Natural killer cell treated with Interleukin-12 subunit alpha and Interleukin-12 subunit beta and Interleukin-15 and Interleukin-18, amount 100 ng/mL, for 72 hours (primary cell): ENCODE measurements at regions not wholly inside any gene's neighbourhood (a gene's known extent, or its start where the extent isn't known, plus 50 kb on each side); places are given as distances from the start of the nearest gene placed in this dataset.
"Not testable (repeated sequence)": the region's sequence is repeated elsewhere in the genome, so short reads cannot be mapped to it uniquely, and the experiment has no call there.

Experiments used
- ATAC-seq, 2 donors: fragments of 150-1000 bp; cut with Tn5 transposase in 1 of 2; sonication (Bioruptor Pico), chemical (Tn5 transposase) in 1 of 2; 2 replicates each; pipeline ENCODE4 v1.10.0; 2021
- DNase-seq: peaks from one replicate; pipeline ENCODE4 v3.0.0; 2022; ENCODE audit warnings: low spot score
- H3K27ac Mint-ChIP-seq, 2 donors: 1 replicate in 1 of 2; 2 replicates in 1 of 2; pipeline ENCODE4 v1.8.0; 2022; ENCODE audit warnings: mixed read lengths in 2 of 2, mild to moderate bottlenecking in 1 of 2, moderate library complexity in 1 of 2
- H3K27me3 Mint-ChIP-seq, 2 donors: 1 replicate in 1 of 2; 2 replicates in 1 of 2; pipeline ENCODE4 v1.8.0; 2022; ENCODE audit warnings: mixed read lengths in 2 of 2
- H3K36me3 Mint-ChIP-seq: one replicate; pipeline ENCODE4 v1.8.0; 2022; ENCODE audit warnings: mixed read lengths
- H3K4me1 Mint-ChIP-seq, 2 donors: 1 replicate in 1 of 2; 2 replicates in 1 of 2; pipeline ENCODE4 v1.8.0; 2022; ENCODE audit warnings: low read depth in 2 of 2, mixed read lengths in 2 of 2, mild to moderate bottlenecking in 1 of 2
- H3K4me3 Mint-ChIP-seq: one replicate; pipeline ENCODE4 v1.8.0; 2022; ENCODE audit warnings: mixed read lengths
- H3K9me3 Mint-ChIP-seq: 2 replicates; pipeline ENCODE4 v1.8.0; 2022; ENCODE audit warnings: mixed read lengths

DNA sequence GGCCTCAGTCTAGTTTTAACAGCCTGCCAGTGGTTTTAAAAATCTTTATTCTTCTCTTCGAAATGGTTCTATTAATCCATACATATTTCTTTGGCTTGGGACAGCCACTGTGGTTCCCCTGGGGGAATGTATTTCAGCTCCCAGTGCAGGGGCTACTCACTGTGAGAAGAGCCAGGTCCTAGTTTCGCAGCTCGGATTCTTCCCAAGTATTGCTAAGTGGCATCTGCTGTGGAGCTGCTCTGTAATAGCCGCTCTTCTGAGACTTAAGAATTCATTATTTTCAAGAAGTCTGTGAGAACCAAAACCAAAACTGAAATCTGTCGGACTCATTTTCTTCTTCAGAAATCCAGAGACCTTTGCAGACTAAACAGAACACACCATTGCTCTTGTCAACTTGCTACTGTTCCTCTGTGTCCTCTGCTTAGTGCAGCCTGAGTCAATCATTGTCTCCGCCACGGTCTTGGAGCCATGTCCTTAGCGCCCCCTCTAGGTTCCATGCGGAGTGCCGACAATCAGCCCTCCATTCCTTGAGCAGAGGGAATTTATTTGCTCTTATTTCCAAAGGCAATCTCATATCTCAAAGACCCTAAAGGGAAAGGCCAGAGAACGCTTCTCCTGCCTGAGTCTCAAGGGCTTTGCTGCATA, 478.2 kb downstream of the SPATA31D1 start:
- ATAC-seq = no peak
- Mint-ChIP-seq H3K36me3 (no peaks in the 10 kb centered on the region), H3K27ac (no peak overlapping the region), H3K4me3 (no peak overlapping the region), H3K4me1 (no peaks in the 10 kb centered on the region), H3K27me3 (no peaks in the 10 kb centered on the region), H3K9me3 (peaks cover 7% of the 10 kb centered on the region)
- no peak for DNase-seq

DNA sequence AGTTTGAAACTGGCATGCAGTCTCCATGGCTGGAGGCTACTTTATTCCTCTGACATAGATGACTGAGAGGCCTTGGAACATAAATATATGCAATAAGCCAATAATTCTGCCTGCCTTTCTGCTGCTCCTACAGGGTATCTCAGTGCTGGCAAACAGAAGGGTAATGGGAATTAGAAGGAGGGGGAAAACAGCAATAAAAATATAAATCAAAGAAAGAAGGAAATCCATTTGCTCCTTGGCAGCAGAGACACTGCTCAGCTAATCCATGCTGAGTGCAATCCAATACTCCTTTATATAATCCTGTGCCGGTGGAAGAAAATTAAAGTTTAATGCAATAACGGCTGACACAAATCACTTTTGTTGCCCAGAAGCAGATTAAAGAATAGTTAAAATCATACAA, 478.9 kb downstream of the SPATA31D1 start:
- Mint-ChIP-seq H3K36me3 (no peaks in the 10 kb centered on the region), H3K27me3 (no peaks in the 10 kb centered on the region), H3K9me3 (peaks cover 6% of the 10 kb centered on the region), H3K4me1 (no peaks in the 10 kb centered on the region), H3K27ac (no peak overlapping the region), H3K4me3 (no peak overlapping the region)
- DNase-seq (no peak), ATAC-seq (no peak)

DNA sequence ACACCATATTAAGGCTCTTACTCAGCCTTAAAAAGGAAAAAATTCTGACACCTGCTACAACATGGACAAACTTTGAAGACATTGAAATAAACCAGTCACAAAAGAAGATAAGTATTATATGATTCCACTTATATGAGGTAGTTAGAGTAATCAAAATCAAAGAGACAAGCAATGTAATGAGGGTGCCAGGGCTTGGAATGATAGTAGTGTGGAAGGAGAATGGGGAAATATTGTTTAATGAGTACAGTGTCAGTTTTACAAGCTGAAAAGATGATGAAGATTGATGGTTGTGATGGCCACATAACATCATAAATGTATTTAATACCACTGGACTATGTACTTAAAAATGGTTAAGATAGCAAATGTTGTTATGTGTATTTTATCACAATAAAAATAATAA, 485.7 kb downstream of the SPATA31D1 start:
- ATAC-seq (no peak), DNase-seq (no peak)
- H3K4me1 Mint-ChIP-seq = no peaks in the 10 kb centered on the region
- no peak overlapping the region for H3K27ac Mint-ChIP-seq
- no peaks in the 10 kb centered on the region for H3K27me3 Mint-ChIP-seq
- H3K36me3 Mint-ChIP-seq = no peaks in the 10 kb centered on the region
- H3K9me3 Mint-ChIP-seq = peaks cover 3% of the 10 kb centered on the region
- H3K4me3 Mint-ChIP-seq = no peak overlapping the region

DNA sequence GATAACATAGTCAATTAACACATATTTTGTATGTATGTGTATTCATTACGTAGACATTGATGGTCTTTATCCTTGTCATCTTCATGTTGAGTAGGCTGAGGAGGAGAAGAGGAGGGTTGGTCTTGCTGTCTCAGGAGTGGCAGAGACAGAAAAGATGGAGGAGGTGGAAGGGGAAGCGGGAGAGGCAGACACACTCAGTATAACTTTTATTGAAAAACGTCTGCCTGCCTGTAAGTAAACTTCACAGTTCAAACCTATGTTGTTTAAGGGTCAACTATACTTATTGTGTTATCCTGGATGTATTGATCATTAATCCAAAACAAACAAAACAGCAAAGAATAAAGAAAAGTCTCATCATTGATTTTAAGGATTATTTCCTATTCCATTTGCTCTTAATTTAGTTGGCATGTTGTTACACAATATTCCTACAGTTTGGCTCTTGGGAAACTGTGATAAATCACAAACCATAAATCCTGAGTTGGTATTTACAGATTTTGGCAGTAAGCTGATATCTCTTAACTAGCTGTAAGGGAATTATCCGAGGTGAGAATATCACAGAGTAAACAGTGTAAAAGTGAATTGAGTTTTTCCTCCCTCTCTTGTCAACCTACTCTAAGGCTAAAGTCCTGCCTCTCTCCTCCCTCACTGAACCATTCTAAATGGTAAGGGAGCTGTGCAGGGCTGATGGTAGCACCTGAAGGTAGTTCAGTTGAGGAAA, 487.2 kb downstream of the SPATA31D1 start:
- H3K36me3 Mint-ChIP-seq = no peaks in the 10 kb centered on the region
- H3K4me1 Mint-ChIP-seq = no peaks in the 10 kb centered on the region
- ATAC-seq (no peak), DNase-seq (no peak)
- H3K27me3 Mint-ChIP-seq = no peaks in the 10 kb centered on the region
- H3K27ac Mint-ChIP-seq = no peak overlapping the region
- H3K9me3 Mint-ChIP-seq = peaks cover 3% of the 10 kb centered on the region
- H3K4me3 Mint-ChIP-seq = no peak overlapping the region

DNA sequence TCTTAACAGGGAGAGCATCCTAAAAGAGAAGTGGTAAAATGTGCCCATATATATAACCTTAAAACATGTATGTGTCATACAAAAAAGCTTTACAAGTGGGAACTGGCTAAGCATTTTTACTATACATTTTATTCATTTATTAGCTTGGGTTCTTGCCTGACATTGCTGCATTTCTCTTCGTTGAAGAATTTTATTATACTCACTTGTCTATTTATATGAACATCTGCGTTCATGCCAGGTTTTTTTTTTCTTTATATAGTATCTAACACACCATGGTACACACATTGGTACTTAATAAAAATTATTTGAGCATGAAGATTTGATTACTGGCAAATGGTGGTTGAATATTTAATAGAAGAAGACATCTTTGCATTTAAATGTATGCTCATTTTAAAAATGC, 492.3 kb downstream of the SPATA31D1 start:
- Mint-ChIP-seq H3K4me1 (no peaks in the 10 kb centered on the region), H3K36me3 (no peaks in the 10 kb centered on the region), H3K27me3 (no peaks in the 10 kb centered on the region), H3K27ac (no peak overlapping the region), H3K4me3 (no peak overlapping the region), H3K9me3 (peaks cover 3% of the 10 kb centered on the region)
- ATAC-seq = no peak
- DNase-seq = no peak

DNA sequence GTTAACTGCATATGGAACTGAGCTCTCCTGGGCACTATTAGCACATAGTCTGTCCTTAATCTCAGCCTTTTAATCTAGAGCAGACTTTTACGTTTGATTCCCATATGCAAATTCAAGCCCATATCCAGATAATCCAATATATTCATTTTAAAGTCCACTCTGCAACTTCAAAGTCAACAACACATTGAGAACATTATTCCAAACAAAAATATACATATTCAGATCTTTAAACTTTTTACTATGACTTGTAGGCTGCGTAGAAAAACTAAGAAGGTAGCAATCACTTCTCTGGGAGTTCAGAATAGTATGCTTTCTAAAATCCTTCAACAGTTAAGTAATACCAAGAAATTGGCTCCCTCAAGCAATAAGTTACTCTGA, 499.4 kb downstream of the SPATA31D1 start:
- H3K27me3 Mint-ChIP-seq = no peaks in the 10 kb centered on the region
- H3K4me3 Mint-ChIP-seq = no peak overlapping the region
- H3K4me1 Mint-ChIP-seq = no peaks in the 10 kb centered on the region
- no peaks in the 10 kb centered on the region for H3K36me3 Mint-ChIP-seq
- H3K27ac Mint-ChIP-seq = no peak overlapping the region
- DNase-seq = no peak
- no peaks in the 10 kb centered on the region for H3K9me3 Mint-ChIP-seq
- ATAC-seq = no peak

DNA sequence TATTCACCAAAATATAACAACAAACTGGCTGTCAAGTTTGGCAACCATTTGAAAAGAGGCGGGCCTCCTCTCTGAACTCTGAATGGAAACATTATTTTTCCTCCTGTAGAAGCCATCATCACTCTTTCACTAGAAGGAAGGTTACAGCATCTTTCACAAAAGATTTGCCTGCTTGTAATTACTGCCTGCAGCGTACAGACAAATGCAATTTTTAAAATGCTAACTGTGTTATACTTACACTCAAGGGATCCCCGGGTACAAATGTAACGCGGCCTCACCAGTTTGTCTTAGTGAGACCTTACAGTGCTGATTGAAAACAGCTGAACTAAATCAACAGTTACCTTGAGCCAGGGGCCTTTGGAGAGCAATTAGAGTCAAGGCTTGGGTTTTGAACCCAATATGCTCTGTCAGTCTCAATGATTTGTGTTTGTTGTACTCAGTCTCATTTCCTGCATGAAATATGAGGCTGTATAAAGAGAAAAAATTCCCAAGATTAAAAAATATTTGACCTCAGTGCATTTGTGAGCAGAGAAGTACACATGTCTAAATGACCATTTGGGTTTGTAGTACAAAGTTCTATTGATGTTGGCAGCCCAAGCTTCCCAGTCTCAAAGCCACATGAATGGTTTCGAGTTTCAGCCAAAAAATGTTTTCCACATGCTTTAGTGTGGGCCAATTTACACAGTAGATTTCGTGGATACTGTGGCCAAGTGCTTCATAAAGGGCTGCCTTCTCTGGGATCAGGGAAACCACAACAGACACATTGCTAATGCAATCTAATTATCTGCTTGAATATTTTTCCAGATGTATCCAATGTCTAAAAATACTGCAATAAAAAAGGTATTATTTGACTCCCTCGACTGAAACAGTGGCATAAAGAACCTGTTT, 500.0 kb downstream of the SPATA31D1 start:
- DNase-seq (no peak), ATAC-seq (no peak)
- H3K36me3 Mint-ChIP-seq = no peaks in the 10 kb centered on the region
- no peaks in the 10 kb centered on the region for H3K9me3 Mint-ChIP-seq
- H3K4me1 Mint-ChIP-seq = no peaks in the 10 kb centered on the region
- no peaks in the 10 kb centered on the region for H3K27me3 Mint-ChIP-seq
- H3K4me3 Mint-ChIP-seq = no peak overlapping the region
- H3K27ac Mint-ChIP-seq = no peak overlapping the region

DNA sequence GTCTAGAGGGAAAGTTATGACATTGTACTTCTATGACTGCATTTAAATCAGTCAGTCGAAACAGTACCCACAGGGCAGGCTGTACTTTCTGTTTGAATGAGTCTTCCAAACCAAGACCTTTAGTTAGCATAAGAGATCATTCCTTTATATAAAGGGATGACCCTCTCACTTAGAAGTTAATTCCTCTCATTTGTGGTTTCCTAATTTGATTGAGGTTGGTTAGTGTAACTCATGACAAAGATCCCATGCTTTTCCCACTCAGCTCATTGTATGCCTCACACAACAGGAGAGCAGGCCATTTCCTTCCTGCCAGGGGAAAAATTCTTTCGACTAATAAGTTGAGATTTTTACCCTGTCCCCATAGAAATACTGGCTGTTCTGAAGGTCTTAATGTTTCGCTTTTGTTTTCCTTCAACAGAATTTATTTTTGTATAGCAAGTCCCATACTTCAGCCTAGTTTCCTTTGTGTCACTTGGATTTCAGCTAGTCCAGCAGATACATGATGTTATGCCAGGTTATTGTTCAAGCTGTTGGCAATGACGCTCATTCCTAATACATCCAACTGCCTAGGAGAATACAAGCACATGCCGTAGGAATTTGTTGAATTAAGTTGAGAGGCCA, 500.7 kb downstream of the SPATA31D1 start:
- ATAC-seq (no peak), DNase-seq (no peak)
- Mint-ChIP-seq H3K9me3 (no peaks in the 10 kb centered on the region), H3K27ac (no peak overlapping the region), H3K27me3 (no peaks in the 10 kb centered on the region), H3K4me3 (no peak overlapping the region), H3K36me3 (no peaks in the 10 kb centered on the region), H3K4me1 (no peaks in the 10 kb centered on the region)

DNA sequence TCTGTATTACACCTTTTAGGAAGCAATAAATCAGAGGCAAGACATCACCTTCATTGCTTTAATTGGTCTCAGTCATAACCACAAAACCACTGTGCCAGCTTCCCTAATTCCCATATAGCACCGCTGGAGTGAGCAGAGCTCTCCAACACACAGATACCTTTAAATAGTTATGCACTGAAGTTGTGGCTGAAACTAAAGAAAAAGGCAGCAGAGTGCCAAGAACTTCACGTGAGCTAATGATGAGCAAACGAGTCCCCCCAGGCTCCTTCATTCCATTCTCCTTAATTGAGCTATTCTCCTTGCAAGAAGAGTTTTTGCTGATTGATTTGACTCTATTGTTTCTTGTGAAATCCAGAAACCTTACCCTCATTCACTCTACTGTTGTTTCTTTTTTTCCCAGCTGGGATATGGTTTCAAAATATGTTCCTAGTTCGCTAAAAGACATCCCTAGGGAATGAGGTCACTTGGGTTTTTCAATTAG, 501.5 kb downstream of the SPATA31D1 start:
- H3K36me3 Mint-ChIP-seq = no peaks in the 10 kb centered on the region
- no peak overlapping the region for H3K27ac Mint-ChIP-seq
- DNase-seq (no peak), ATAC-seq (no peak)
- no peaks in the 10 kb centered on the region for H3K9me3 Mint-ChIP-seq
- H3K27me3 Mint-ChIP-seq = no peaks in the 10 kb centered on the region
- no peak overlapping the region for H3K4me3 Mint-ChIP-seq
- H3K4me1 Mint-ChIP-seq = no peaks in the 10 kb centered on the region

DNA sequence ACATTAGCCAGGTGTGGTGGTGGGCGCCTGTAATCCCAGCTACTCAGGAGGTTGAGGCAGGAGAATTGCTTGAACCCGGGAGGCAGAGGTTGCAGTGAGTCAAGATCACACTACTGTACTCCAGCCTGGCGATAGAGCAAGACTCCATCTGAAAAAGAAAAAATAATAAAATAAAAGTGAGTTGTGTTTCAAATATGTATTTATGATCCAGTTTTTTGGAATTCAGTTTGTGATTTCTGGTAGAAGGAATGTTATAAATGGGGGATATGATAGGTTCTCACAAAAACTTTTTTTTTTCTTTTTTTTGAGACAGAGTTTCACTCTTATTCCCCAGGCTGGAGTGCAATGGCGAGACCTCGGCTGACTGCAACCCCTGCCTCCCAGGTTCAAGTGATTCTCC, 502.2 kb downstream of the SPATA31D1 start:
- not testable (repeated sequence) for ATAC-seq, H3K36me3 Mint-ChIP-seq, H3K4me3 Mint-ChIP-seq, H3K9me3 Mint-ChIP-seq, H3K4me1 Mint-ChIP-seq, H3K27me3 Mint-ChIP-seq, DNase-seq, H3K27ac Mint-ChIP-seq

DNA sequence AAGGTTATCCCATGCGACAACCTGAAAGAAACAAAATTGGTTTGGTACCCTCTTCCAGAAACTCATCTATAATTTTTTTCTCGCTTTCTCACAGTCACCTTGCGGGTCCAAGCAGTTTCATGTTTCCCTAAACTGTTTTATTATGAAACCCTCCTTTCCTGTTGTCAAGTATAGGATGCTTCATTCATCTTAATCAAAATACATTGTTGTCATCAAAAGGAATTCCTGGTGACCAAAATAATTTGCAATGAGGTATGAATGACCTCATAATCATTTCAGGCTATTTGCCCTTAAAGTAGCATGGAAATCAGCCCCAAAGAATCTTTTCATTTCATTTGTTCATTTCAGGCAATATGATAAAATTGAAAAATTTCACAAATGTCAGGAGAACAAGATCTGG, 503.0 kb downstream of the SPATA31D1 start:
- Mint-ChIP-seq H3K27ac (no peak overlapping the region), H3K27me3 (no peaks in the 10 kb centered on the region), H3K9me3 (no peaks in the 10 kb centered on the region), H3K4me1 (no peaks in the 10 kb centered on the region), H3K4me3 (no peak overlapping the region), H3K36me3 (no peaks in the 10 kb centered on the region)
- no peak for DNase-seq
- no peak for ATAC-seq

DNA sequence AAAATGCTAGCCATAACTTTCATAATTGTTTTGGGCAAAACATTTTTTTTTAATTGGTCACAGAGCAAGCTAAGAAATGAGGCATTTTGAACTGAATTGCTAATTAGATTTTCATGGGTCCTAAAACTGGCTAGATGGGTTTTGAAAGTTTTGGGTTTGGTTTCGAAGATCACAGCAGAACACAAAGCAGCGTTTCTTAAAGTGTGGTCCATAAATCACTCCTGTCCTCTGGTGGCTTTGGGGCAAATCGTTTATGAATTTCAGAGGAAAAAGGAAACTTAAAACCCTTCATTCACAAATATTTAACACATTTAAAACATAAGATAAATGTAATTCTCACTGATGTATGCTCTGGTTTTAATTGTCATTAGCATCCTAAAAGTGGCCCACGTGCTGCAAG, 503.7 kb downstream of the SPATA31D1 start:
- H3K36me3 Mint-ChIP-seq = no peaks in the 10 kb centered on the region
- no peak for DNase-seq
- no peak overlapping the region for H3K27ac Mint-ChIP-seq
- H3K4me3 Mint-ChIP-seq = no peak overlapping the region
- H3K27me3 Mint-ChIP-seq = no peaks in the 10 kb centered on the region
- no peaks in the 10 kb centered on the region for H3K4me1 Mint-ChIP-seq
- H3K9me3 Mint-ChIP-seq = no peaks in the 10 kb centered on the region
- no peak for ATAC-seq

DNA sequence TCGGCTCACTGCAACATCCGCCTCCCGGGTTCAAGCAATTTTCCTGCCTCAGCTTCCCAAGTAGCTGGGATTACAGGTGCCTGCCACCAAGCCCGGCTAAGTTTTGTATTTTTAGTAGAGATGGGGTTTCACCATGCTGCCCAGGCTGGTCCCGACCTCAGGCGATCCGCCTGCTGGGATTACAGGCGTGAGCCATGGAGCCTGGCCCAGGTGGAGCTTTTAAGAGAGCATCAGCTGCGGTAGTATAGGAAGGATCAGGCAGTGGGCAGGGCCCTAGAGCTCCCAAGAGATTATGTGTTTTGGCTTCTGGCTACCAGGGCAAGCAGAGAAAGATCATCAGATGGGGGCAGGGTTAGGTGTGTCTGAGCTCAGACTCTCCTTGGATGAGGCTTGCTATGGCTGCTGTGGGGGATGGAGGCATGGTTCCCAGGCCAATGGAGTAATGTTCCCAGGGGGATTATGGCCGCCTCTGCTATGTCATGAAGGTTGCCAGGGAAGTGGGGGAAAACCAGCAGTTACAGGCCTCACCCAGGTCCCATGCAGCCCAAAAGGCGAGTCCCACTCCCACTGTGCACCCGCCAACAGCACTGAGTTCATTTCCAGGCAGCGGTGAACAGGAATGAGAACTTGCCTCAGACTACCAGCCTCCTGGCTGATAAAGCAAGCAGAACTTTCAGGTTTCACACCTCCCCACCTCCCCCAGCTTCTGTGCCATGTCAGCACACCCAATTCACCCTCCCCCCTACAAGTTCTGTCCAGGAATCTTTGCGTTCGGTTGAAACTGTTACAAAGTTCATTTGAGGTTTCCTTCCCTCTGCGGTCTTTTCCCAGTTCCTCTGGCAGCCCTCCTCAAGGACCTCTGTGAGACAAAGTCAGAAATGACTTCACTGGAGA, 507.6 kb downstream of the SPATA31D1 start:
- H3K9me3 Mint-ChIP-seq = no peaks in the 10 kb centered on the region
- H3K36me3 Mint-ChIP-seq = no peaks in the 10 kb centered on the region
- no peaks in the 10 kb centered on the region for H3K4me1 Mint-ChIP-seq
- no peak overlapping the region for H3K4me3 Mint-ChIP-seq
- DNase-seq = no peak
- H3K27ac Mint-ChIP-seq = no peak overlapping the region
- H3K27me3 Mint-ChIP-seq = no peaks in the 10 kb centered on the region
- ATAC-seq = no peak
